GM19468 (cell line): ENCODE measurements at regions not wholly inside any gene's neighbourhood (a gene's known extent, or its start where the extent isn't known, plus 50 kb on each side); places are given as distances from the start of the nearest gene placed in this dataset.

ENCODE experiments used
- ATAC-seq: cut with Tn5 transposase; IDR thresholded peaks from one replicate; pipeline ENCODE4 v1.9.1; 2021; ENCODE audit warnings: mild to moderate bottlenecking, moderate library complexity, moderate number of reproducible peaks; ENCODE audit not compliant: unreplicated experiment; ENCODE audit errors: extremely low read depth

- ATAC-seq: no peak
These were observed 132.3 kb upstream of the CSF3R start for GRCh38 chr1:36614991-36615390.

GRCh38 chr1:36614571-36614970, 131.9 kb upstream of the CSF3R start:
- ATAC-seq: no peak

GRCh38 chr1:36613721-36614120, 131.0 kb upstream of the CSF3R start:
- ATAC-seq: no peak

GRCh38 chr1:36612881-36613280, 130.2 kb upstream of the CSF3R start:
- ATAC-seq: no peak

- no peak for ATAC-seq
These were observed 129.4 kb upstream of the CSF3R start for GRCh38 chr1:36612121-36612520.

GRCh38 chr1:36609241-36610027, 126.7 kb upstream of the CSF3R start:
- ATAC-seq: peak; percentile 14

- ATAC-seq: no peak
These were observed 125.6 kb upstream of the CSF3R start for GRCh38 chr1:36608272-36608671.

GRCh38 chr1:36607263-36607651, 124.5 kb upstream of the CSF3R start:
- no peak for ATAC-seq

GRCh38 chr1:36606641-36607262, 124.0 kb upstream of the CSF3R start:
- ATAC-seq: no peak

- no peak for ATAC-seq
These were observed 123.4 kb upstream of the CSF3R start for GRCh38 chr1:36605942-36606640.

GRCh38 chr1:36603461-36603860, 120.7 kb upstream of the CSF3R start:
- ATAC-seq: no peak

- ATAC-seq: no peak
These were observed 119.5 kb upstream of the CSF3R start for GRCh38 chr1:36602184-36602583.

- ATAC-seq: no peak
These were observed 117.1 kb upstream of the CSF3R start for GRCh38 chr1:36599828-36600227.

GRCh38 chr1:36597514-36597913, 114.8 kb upstream of the CSF3R start:
- no peak for ATAC-seq

GRCh38 chr1:36595921-36596320, 113.2 kb upstream of the CSF3R start:
- ATAC-seq: no peak

GRCh38 chr1:36595349-36595748, 112.6 kb upstream of the CSF3R start:
- no peak for ATAC-seq

- no peak for ATAC-seq
These were observed 111.3 kb upstream of the CSF3R start for GRCh38 chr1:36594023-36594422.

- ATAC-seq: no peak
These were observed 108.6 kb upstream of the CSF3R start for GRCh38 chr1:36591278-36591677.

GRCh38 chr1:36590771-36591170, 108.1 kb upstream of the CSF3R start:
- ATAC-seq: no peak

GRCh38 chr1:36590264-36590663, 107.6 kb upstream of the CSF3R start:
- ATAC-seq: no peak

- ATAC-seq: no peak
These were observed 106.3 kb upstream of the CSF3R start for GRCh38 chr1:36588972-36589371.
